HG02884 (cell line): ENCODE measurements at regions not wholly inside any gene's neighbourhood (a gene's known extent, or its start where the extent isn't known, plus 50 kb on each side); places are given as distances from the start of the nearest gene placed in this dataset.

ENCODE experiments used
- ATAC-seq: cut with Tn5 transposase; IDR thresholded peaks from one replicate; pipeline ENCODE4 v1.9.1; 2021; ENCODE audit warnings: mild to moderate bottlenecking, moderate library complexity; ENCODE audit not compliant: unreplicated experiment

- ATAC-seq, result no peak
These were observed 166.9 kb downstream of the SNX10 start for GRCh38 chr7:26458466-26459145.

DNA sequence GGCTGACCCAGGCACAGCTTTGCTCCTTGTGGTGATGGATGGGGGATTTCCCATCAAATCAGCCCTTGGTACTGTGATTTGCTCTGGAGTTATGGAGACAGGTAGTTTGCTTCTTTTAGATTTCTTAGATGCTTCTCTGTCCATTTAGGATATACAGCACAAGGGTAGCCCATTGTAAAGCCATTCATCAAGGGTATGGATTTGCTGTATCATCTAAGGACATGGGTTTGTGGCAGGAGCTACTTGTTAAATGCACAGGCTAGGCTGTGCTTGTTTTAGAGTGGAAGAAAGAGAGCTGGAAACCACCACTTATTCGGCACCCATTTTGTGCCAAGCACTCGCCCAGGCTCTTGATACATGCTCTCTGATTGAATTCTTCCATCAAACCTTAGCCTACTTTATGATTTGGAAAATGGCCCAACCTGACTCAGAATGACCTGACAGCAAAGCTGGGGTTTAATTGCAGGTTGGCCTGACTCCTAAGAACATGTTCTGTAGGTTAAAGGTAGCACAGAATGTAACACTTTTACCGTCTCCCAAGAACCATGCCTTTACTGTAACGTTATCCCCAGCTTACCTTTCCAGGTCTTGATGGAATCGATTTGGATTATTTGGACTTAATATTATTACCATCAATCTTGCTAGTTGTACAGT lies 168.0 kb downstream of the SNX10 start:
- no peak for ATAC-seq

- ATAC-seq, result no peak
These were observed 168.9 kb downstream of the SNX10 start for GRCh38 chr7:26460351-26461085.

DNA sequence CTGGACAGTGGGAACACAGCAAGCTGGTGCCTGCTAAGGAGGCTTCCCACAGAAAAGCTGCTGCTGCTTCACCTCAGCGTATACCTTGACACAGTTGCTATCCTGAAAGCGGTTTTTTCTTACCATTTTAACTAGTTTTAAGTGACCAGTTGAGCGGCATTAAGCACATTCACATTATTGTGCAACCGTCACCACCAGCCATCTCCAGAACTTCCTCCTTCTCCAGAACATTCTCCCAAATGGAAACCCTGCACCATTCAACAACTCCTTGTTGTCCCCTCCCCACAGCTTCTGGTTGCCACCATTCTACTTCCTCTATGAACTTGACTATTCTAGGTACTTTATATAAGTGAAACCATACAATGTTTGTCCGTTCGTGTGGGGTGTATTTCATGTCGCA lies 169.9 kb downstream of the SNX10 start:
- ATAC-seq, result no peak

GRCh38 chr7:26466007-26466406 lies 174.3 kb downstream of the SNX10 start:
- ATAC-seq, result no peak

GRCh38 chr7:26467104-26467503 lies 175.4 kb downstream of the SNX10 start:
- no peak for ATAC-seq

DNA sequence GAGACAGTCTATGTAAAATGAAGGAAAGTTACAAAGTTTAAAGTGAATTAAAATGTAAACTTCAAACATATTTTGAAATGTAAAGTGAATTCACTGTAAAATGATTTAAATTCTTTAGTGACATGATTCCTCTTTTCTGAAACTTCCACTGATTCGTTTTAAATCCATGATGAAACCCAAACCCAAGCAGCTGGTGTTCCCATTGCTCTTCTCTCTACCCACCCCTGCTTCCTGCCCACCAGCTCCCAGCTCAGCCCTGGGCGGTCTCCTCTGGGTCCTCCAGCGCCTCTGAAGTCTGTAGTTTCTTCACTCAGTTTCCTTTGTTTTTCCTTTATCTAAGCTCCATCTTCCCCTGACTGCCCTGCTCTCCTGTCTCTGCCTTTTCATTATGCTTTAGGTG lies 175.9 kb downstream of the SNX10 start:
- no peak for ATAC-seq

DNA sequence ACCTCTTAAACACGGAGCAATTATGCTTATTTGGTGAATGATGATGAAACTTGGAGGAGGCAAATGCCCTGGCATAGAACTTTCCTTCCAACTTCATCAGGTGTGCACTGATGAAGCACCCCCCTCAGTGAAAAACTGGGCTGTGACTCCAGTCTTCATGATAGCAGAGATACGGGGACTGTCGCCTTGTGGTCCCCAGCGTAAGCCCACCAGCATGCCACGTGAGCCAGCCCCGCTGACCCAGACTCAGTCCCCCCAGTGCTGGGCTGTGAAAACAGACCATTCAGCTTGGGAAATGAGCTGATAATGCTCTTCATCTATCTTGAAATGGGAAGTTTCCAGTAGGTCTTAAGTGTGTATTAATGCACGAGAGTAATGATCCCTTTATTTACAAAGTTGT lies 177.0 kb downstream of the SNX10 start:
- no peak for ATAC-seq

DNA sequence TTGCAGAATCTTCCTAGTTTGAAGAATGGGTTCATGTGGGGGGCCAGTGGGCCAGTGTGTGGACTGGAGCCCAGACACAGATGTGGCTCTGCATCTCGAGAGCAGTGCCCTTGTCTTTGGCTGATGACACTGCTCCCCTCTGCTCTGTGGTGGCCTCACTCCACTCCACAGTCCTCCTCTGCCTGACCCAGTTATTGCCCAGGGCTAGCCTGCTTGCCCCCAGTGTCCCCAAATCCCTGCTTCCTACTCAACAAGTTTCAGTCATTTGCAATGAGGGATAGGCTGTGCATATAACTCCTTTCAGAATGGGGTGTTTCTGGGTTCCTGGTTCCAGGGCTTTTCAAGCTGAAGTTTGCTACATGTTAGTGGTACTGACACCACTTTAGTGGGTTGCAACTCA lies 177.5 kb downstream of the SNX10 start:
- ATAC-seq, result no peak

DNA sequence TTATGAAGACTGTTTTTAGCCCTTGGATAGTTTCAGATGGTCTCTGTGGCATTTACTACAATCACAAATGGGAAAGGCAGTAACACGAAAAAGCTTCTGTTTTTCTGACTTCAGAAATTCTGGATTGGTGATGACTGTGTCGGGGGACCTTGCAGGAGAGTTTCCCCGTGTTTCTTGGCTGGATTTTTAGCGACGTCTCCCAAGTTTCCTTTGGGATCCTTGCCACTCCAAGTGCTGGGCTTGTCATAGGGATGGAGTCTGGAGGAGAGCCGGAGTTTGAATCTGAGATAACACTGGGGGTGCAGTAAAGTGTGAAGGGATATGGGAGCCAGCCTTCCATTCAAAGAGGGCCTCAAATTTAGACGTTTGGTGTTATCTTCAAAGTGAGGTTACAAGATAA lies 179.0 kb downstream of the SNX10 start:
- no peak for ATAC-seq

GRCh38 chr7:26471306-26472075 lies 179.8 kb downstream of the SNX10 start:
- no peak for ATAC-seq

DNA sequence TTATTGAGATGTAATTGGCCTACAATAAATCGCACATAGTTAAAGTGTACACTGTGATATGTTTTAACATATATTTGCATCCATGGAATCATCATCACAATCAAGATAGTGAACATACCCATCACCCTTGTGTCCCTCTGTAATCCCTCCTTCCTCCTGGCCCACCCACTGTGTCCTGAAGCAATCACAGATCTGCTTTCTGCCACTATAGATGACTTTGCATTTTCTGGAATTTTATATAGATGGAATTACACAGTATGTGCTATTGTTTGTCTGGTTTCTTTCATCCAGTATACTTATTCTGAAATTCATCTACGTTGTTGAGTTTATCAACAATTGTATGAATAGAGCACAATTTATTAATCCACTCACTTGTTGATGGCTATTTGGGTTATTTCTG lies 181.3 kb downstream of the SNX10 start:
- ATAC-seq, result no peak

DNA sequence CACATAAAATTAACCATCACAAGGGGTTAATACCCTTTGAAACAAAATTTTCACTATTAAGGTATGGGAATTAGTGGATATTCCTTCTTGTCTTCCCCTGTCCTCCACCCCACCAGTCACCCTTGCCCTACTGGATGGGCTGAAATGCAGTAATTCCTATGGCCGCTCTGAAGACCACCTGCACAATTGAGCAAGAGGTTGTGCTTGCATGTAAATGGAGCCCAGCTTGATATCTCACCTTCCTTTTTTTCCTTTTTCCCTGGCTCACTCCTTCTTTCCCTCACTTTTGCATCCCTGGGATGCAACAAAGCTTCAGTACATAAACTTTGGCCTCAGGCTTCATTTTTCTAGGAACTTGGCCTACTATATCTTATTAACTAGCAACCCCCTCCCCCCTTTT lies 184.6 kb downstream of the SNX10 start:
- no peak for ATAC-seq

DNA sequence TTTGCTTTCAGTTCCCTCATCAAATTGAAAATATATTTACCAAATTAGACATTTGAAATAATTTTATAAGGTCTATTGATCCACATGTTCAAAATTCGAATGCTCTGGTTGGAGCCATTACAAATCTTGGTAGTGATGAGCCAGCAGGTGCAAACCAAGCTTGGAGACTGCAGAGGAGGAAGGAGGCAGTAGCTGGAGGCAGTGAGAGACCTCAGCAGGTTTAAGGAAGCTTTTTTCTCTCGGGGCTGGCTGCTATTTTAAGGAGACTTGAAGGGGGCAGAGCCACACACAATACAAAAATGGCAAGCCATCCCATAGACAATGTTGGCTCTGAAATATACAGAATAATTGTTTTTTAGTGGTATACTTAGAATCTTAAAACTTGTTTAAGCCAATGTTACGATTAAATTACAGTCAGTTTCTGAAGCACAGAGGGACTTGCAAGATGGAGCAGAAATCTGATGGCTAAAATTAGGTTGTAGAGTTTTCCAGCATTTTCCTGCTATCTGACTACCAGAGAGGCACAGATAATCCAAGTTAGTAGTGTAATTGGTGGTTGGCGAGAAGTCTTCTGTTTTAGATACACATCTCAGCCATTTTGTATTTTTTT lies 185.8 kb downstream of the SNX10 start:
- ATAC-seq, result no peak

- ATAC-seq, result no peak
These were observed 186.9 kb downstream of the SNX10 start for GRCh38 chr7:26478550-26478949.

DNA sequence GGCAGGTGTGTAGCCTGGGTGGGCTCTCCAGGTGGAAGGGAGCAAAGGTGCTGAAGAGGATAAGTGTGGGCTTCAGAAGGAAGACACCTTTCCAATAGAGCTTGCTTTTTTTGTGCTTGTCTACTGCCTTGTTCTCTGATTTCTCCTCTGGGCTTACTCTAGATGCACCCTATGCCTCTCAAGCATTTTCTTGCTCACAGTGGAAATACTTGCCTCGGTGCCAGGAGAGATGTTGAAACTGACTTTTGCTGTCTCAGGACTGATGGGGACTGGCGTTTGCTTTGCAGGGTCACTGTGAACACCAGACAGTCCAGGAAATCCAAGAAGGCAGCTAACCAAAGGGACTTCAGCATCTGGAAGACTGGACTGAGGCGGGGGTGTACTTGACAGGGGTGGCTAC lies 187.9 kb downstream of the SNX10 start:
- no peak for ATAC-seq

DNA sequence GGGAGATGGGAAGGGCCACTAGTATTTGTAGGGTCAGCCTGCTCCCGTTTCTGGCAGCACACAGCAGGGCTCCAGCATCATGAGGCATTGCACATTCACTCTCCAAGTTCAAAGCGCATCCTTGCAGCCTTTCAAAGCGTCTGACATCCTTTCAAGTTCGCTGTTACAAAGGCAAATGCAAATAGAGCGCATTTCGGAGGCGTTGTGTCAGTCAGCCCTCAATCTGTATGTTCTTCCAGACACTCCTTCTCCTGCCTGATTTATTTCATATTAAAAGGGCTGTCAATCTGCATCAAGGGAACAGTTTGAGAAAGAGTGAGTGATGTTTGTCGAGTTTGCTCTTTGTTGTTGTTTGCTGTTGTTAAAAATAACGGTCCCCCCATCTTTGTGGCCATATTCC lies 188.5 kb downstream of the SNX10 start:
- no peak for ATAC-seq

- ATAC-seq, result no peak
These were observed 191.3 kb downstream of the SNX10 start for GRCh38 chr7:26482927-26483326.

DNA sequence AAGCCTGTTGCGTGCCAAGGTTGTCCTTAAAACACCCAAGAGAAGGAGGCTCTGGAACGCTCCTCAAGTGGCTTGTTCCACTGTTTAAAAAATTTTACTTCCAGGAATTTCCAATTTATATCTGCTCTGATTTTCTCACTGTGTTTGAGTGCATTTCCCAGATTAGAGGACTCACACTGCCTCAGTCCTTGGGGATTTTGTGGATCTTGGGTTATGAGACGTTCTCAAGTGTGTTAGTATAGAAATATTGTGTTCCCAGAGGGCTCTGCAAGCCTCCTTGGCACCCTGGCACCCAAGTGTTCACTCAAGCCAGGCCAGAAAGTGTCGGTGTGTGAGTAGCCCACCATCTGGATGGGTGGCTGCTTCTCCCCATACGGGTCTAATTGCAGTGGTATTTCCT lies 192.2 kb downstream of the SNX10 start:
- ATAC-seq, result no peak

GRCh38 chr7:26485367-26485934 lies 193.8 kb downstream of the SNX10 start:
- no peak for ATAC-seq

DNA sequence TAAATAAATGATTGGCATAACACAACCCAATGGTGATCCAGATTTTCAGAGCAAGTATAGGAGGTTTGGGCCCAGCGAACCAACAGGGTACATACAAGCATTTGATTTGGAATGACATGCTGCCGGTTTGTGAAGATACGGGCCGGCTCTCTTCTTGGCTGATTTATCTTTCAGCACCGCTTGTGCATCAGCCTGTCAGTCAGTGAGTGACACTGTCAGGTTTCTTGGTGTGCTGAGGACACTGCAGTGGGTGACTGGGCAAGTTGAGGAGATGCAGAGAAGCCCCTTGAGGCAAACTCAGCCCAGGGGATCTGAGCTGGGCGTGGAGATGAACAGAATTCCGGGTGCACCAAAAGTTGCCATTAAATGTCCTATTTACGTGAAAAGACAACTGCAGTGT lies 194.5 kb downstream of the SNX10 start:
- no peak for ATAC-seq
